SH-SY5Y (cell line): ENCODE measurements at regions not wholly inside any gene's neighbourhood (a gene's known extent, or its start where the extent isn't known, plus 50 kb on each side); places are given as distances from the start of the nearest gene placed in this dataset.

Experiments
- GATA2 ChIP-seq: IDR thresholded peaks from 2 replicates; pipeline ENCODE4 v1.6.1; 2011; ENCODE audit warnings: mild to moderate bottlenecking, low read depth, low read length
- GATA3 ChIP-seq: IDR thresholded peaks from 2 replicates; pipeline ENCODE4 v1.6.1; 2011; ENCODE audit warnings: low read depth, mild to moderate bottlenecking, low read length, moderate library complexity

DNA sequence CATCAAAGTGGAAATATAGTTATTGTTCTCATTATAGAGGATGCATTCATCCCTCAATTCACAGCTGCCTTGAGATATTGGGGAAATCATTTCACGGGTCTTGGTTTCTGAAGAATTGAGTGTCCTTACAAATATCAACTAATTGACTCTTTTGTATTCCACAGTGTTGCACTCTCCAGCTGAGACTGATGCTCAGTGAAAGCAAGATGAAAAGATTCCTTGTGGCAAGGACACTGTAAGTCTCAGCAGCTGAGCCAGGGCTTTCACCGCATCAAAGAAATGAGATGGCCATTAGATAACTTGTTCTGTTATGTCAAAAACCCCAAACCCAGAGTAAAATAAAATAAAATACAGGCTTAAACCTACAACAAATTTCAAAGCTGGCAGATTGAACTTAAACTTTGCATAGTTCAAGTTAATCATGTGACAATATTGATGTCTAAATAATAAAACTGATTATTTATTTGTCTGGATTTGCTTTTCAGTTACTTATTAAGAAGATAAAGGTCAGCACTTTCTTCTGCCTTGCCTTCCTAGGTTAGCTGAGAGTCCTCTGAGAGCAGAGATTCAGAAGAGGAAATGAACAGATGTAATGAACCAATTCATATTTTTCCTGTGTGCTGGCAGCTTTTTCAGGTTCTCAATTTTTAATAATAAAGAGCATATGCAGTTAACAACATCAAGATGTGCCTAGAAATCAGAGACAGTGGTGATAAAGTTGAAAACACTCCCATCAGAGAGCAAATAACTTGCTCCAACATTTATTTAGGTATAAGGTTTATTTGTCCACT, 82.4 kb upstream of the SMLR1 start:
- TF ChIP-seq GATA2 (no peak), GATA3 (no peak)
